T-helper 1 cell treated with Interleukin-12 subunit alpha and Interleukin-12 subunit beta and Interleukin-4 antibody, amounts not matched to agents 30 ng/mL and 1 ng/mL, for 36 hours (primary cell): ENCODE measurements at regions not wholly inside any gene's neighbourhood (a gene's known extent, or its start where the extent isn't known, plus 50 kb on each side); places are given as distances from the start of the nearest gene placed in this dataset.
"Not testable (repeated sequence)": the region's sequence is repeated elsewhere in the genome, so short reads cannot be mapped to it uniquely, and the experiment has no call there.

Experiments used
- intact Hi-C: fragments of 100-400 bp; cut with micrococcal nuclease; formaldehyde crosslinking; loops from one replicate; pipeline ENCODE4 v1.15.1; 2024

- intact Hi-C loops: no loop called here
Observed at GRCh38 chrX:39675619-39676018, 422.1 kb downstream of the BCOR start.

- intact Hi-C loops: no loop called here
Observed at GRCh38 chrX:39676434-39676833, 421.3 kb downstream of the BCOR start.

GRCh38 chrX:39677585-39677977 is 420.2 kb downstream of the BCOR start:
- intact Hi-C loops: no loop called here

- intact Hi-C loops: no loop called here
Observed at GRCh38 chrX:39677978-39678791, 419.6 kb downstream of the BCOR start.

- intact Hi-C loops: no loop called here
Observed at GRCh38 chrX:39678914-39679313, 418.8 kb downstream of the BCOR start.

GRCh38 chrX:39679497-39680157 is 418.1 kb downstream of the BCOR start:
- intact Hi-C loops: no loop called here

- intact Hi-C loops: no loop called here
Observed at GRCh38 chrX:39681885-39682284, 415.9 kb downstream of the BCOR start.

- intact Hi-C loops: no loop called here
Observed at GRCh38 chrX:39682778-39683177, 415.0 kb downstream of the BCOR start.

GRCh38 chrX:39688219-39688575 is 409.6 kb downstream of the BCOR start:
- intact Hi-C loops: no loop called here

GRCh38 chrX:39688576-39689375 is 409.0 kb downstream of the BCOR start:
- intact Hi-C loops: no loop called here

- intact Hi-C loops: no loop called here
Observed at GRCh38 chrX:39689376-39690104, 408.2 kb downstream of the BCOR start.

GRCh38 chrX:39690541-39691415 is 407.0 kb downstream of the BCOR start:
- intact Hi-C loops: no loop called here

GRCh38 chrX:39691724-39692123 is 406.0 kb downstream of the BCOR start:
- intact Hi-C loops: no loop called here

GRCh38 chrX:39692796-39693195 is 405.0 kb downstream of the BCOR start:
- intact Hi-C loops: no loop called here

- intact Hi-C loops: no loop called here
Observed at GRCh38 chrX:39693298-39693697, 404.5 kb downstream of the BCOR start.

- intact Hi-C loops: not testable (repeated sequence)
Observed at GRCh38 chrX:39702636-39703035, 395.1 kb downstream of the BCOR start.

- intact Hi-C loops: no loop called here
Observed at GRCh38 chrX:39703307-39703706, 394.5 kb downstream of the BCOR start.

GRCh38 chrX:39704590-39704989 is 393.2 kb downstream of the BCOR start:
- intact Hi-C loops: no loop called here

GRCh38 chrX:39705290-39705689 is 392.5 kb downstream of the BCOR start:
- intact Hi-C loops: no loop called here

GRCh38 chrX:39709364-39709763 is 388.4 kb downstream of the BCOR start:
- intact Hi-C loops: no loop called here
